ENCODE measurements at regions not wholly inside any gene's neighbourhood (a gene's known extent, or its start where the extent isn't known, plus 50 kb on each side); places are given as distances from the start of the nearest gene placed in this dataset.

DNA sequence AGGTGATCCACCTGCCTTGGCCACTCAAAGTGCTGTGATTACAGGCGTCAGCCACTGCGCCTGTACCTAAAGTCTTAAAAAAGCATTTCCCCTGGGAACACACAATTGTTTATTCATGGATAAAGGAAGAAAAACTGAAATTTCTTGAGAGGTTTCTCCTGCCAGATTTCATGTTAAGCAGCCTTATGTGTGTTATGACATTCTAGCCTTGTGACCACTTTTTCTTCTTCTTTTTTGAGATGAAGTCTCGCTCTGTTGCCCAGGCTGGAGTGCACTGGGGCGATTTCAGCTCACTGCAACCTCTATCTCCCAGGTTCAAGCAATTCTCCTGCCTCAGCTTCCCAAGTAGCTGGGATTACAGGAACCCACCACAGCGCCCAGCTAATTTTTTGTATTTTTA, 57.8 kb upstream of the PLAC8 start:
- Histone ChIP-seq H3K4me3 (ENCODE audit: low read length in 2 of 2) (no peak overlapping the region), H3K4me1 (ENCODE audit: insufficient read depth, low read length) (no peaks in the 10 kb centered on the region), H3K27ac (ENCODE audit: low read depth, low read length) (no peak overlapping the region), H3K27me3 (ENCODE audit: insufficient read depth, low read length) (no peaks in the 10 kb centered on the region), H3K36me3 (ENCODE audit: insufficient read depth, low read length) (no peaks in the 10 kb centered on the region), H3K9me3 (ENCODE audit: control insufficient read depth in 1 of 2, low read length in 2 of 2) (no peaks in the 10 kb centered on the region)
- POLR2A ChIA-PET (ENCODE audit: partially characterized antibody), result no interaction called here
- CTCF ChIA-PET (ENCODE audit: partially characterized antibody), result no interaction called here
- H3K9me3 Mint-ChIP-seq, result no peaks in the 10 kb centered on the region
- H3K4me1 Mint-ChIP-seq, result peaks cover 0 to 5% (median under 1%) of the 10 kb centered on the region in 4 donors
- intact Hi-C loops (cut with micrococcal nuclease), result no loop called here
- DNase-seq, result no peak
- no peaks in the 10 kb centered on the region for H3K36me3 Mint-ChIP-seq
- no peak overlapping the region for H3K4me3 Mint-ChIP-seq
- H3K27ac Mint-ChIP-seq, result no peak overlapping the region
- H3K27me3 Mint-ChIP-seq, result no peaks in the 10 kb centered on the region

- Mint-ChIP-seq H3K4me3 (no peak overlapping the region), H3K9me3 (peaks cover 0 to 3% (median 0%) of the 10 kb centered on the region in 8 donors), H3K27me3 (no peaks in the 10 kb centered on the region), H3K27ac (no peak overlapping the region), H3K4me1 (peaks cover 6 to 10% (median 6%) of the 10 kb centered on the region in 4 donors), H3K36me3 (no peaks in the 10 kb centered on the region)
- ChIA-PET CTCF (ENCODE audit: partially characterized antibody) (no interaction called here), POLR2A (ENCODE audit: partially characterized antibody) (no interaction called here)
- Histone ChIP-seq H3K4me1 (ENCODE audit: insufficient read depth, low read length) (no peaks in the 10 kb centered on the region), H3K9me3 (ENCODE audit: control insufficient read depth in 1 of 2, low read length in 2 of 2) (no peaks in the 10 kb centered on the region), H3K27me3 (ENCODE audit: insufficient read depth, low read length) (no peaks in the 10 kb centered on the region), H3K36me3 (ENCODE audit: insufficient read depth, low read length) (no peaks in the 10 kb centered on the region), H3K27ac (ENCODE audit: low read depth, low read length) (no peak overlapping the region), H3K4me3 (ENCODE audit: low read length in 2 of 2) (no peak overlapping the region)
- no peak for DNase-seq
- intact Hi-C loops (cut with micrococcal nuclease), result no loop called here
Measured at GRCh38 chr4:83171436-83172039, 57.0 kb upstream of the PLAC8 start.

DNA sequence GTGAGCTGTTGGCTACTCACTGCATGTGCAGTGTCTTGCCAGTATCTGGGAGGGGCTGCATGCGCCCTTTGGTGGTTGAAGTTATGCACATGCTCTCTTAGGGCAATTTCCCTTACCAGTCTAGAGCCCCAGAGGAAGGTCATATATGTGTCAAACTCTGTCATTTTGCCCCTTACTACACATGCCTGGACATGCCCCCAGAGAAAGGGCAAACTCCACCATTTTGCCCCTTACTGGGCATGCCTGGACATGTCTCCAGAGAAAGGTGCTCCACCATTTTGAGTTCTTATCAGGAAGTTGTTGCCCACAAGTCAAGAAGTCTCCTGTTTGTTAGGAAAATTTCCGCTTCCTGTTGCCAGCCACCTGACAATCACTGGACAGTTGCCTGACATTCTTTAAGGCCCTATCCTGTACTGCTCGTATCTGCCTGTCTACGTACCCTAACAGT, 56.4 kb upstream of the PLAC8 start:
- intact Hi-C loops (cut with micrococcal nuclease), result no loop called here
- H3K4me3 Mint-ChIP-seq, result no peak overlapping the region
- no peaks in the 10 kb centered on the region for H3K36me3 Mint-ChIP-seq
- Histone ChIP-seq H3K36me3 (ENCODE audit: insufficient read depth, low read length) (no peaks in the 10 kb centered on the region), H3K4me1 (ENCODE audit: insufficient read depth, low read length) (no peaks in the 10 kb centered on the region), H3K4me3 (ENCODE audit: low read length in 2 of 2) (no peak overlapping the region), H3K9me3 (ENCODE audit: control insufficient read depth in 1 of 2, low read length in 2 of 2) (no peaks in the 10 kb centered on the region), H3K27me3 (ENCODE audit: insufficient read depth, low read length) (no peaks in the 10 kb centered on the region), H3K27ac (ENCODE audit: low read depth, low read length) (no peak overlapping the region)
- peaks cover 0 to 3% (median 0%) of the 10 kb centered on the region in 8 donors for H3K9me3 Mint-ChIP-seq
- CTCF ChIA-PET (ENCODE audit: partially characterized antibody), result no interaction called here
- no peak for DNase-seq
- H3K27ac Mint-ChIP-seq, result peak overlapping the region in 2 of 7 donors; percentile 46 to 49
- POLR2A ChIA-PET (ENCODE audit: partially characterized antibody), result no interaction called here
- H3K4me1 Mint-ChIP-seq, result peaks cover 6 to 16% (median 10%) of the 10 kb centered on the region in 4 donors
- no peaks in the 10 kb centered on the region for H3K27me3 Mint-ChIP-seq
